HG02943 (cell line): ENCODE measurements at regions not wholly inside any gene's neighbourhood (a gene's known extent, or its start where the extent isn't known, plus 50 kb on each side); places are given as distances from the start of the nearest gene placed in this dataset.

Source experiments
- ATAC-seq: cut with Tn5 transposase; IDR thresholded peaks from one replicate; pipeline ENCODE4 v1.9.1; 2021; ENCODE audit warnings: mild to moderate bottlenecking, low read depth, moderate library complexity; ENCODE audit not compliant: unreplicated experiment

DNA sequence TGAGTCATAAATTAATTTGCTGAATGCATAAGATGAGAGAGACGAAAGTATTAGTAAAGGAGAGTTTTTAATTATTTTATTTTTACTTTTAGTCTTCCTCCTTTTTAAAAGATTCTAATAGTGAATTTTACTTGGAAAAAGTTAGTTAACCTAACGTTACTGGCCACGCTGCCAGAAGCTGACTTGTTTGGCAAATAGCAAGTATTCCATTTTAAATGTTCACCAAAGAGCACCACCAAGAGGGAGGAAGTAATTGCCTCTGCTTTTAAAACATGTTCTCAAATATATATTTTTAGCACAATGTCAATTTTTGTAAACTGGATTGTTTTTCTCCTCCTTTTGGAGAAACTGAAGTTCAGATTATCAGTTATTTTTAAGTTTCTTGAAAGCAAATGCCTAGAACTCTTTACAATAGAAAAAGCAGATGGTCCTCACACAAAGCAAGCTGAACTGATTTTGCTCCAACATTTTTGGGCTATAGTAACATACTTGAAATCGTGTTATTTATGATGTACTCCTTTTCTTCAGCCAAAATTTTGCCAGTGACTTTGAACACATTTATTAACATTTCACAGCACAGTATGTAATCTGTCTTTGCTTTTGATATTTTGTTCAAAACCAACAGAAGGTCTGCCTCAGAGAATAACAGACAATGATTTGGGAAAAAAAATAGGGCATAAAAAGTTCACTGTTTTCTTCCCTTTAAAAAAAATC, 1311.0 kb upstream of the FAM98A start:
- no peak for ATAC-seq

DNA sequence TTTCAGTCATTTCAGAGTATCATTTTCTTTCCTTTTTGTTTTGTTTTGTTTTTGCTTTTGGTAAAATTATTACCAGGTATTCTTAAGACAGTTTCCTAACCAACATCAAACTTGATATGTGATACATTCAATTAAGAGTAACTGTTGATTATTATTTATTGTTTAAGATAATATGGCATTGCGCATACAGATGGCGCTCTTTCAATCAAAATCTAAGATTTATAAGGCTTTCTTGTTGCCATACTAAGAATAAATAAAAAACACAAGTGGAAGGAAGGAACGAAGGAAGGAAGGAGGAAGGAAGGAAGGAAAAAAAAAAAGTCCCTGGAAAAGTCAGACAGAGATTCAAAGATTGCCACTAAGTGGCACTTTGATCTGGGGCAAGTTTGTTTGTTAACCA, 1308.7 kb upstream of the FAM98A start:
- ATAC-seq, result no peak

DNA sequence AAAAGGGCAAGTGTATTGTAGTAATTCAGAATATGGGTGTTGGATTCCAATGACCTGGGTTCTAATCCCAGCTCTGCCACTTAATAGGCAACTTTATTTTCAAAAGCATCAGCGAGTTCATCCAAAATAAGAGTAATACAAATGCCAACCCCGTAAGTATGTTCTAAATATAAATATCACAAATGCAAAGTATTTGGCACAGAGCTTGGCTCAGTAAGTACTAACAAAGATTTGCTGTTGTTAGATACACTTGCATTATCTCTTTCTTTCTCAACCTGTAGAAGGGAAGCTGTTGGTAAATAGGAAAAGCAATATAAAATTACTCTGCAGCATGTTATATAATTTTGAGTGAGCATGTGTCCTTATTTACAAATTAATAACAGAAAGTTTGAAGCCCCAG, 1302.6 kb upstream of the FAM98A start:
- ATAC-seq, result no peak

DNA sequence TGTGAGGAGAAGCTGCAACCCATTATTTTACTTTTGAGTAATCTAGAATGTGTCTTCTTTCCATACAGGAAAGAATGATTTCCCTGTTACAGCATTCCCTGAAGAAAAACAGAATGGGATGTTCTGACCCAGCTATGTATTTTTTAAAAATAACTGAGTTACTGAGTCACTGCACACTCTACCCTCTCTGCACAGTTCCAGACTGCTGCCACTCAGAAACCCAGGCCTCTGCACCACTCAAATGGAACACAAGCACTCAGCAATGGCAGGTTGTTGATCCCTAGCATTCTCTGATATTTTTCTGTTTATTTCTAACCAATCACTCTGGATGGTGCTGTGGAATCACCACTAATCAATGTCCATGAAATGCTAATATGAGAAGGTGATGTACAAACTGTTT, 1300.0 kb upstream of the FAM98A start:
- no peak for ATAC-seq

- ATAC-seq, result no peak
These were observed 1293.7 kb upstream of the FAM98A start for GRCh38 chr2:34892766-34893165.

DNA sequence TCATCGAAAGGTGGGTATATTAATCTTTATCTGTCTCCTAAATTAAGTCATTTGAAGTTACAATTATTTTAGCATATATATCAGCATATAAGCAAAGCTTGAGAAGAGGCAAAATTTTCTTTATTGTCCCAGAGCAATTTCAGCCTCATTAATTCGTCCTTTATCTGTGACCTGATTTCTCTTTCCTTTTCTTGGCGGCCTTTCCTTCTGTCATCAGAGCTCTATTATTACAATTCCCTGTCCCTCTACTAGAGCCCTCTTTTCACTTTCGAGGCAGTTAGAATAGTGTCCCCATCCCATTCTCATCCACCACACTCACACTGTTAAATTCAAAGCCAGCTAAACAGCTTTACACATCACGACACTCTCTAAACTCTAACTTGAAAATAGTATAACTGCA, 1293.2 kb upstream of the FAM98A start:
- no peak for ATAC-seq

GRCh38 chr2:34875091-34875745, 1276.1 kb upstream of the FAM98A start:
- no peak for ATAC-seq

DNA sequence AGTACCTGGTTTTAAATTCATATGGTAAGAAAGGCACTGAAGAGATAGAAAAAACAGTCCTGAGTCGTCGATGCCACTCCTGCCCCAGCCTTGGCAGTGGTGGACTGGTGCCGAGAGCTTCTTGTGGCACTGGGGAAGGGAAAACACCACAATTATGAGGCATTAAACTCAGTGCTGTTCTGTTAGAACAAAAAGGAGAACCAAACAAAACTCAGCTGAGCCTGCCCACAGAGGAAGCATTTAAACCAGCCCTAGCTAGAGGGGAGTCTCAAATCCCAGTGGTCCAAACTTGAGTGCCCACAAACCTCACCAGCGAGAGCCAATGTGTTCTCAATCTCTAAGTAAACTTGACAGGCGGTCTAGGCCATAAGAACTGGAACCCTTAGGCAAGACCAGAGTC, 1254.5 kb upstream of the FAM98A start:
- ATAC-seq, result no peak

DNA sequence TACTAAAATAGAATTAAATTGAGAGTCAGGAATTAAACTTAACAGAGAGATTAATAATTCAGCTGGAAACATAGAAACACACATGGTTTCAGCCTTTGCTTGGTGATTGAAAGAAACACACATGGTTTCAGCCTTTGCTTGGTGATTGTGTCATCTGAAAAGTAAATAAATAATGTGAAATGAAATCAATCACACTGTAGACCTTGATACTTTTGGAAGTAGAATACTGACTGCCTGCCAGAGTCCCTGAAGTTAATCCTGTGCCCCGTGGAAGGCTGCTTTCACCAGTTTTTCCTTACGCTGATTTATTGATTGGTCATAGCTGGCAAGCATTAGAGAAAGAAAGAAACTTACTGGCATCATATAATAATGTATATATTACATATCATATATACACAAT, 1252.7 kb upstream of the FAM98A start:
- no peak for ATAC-seq

DNA sequence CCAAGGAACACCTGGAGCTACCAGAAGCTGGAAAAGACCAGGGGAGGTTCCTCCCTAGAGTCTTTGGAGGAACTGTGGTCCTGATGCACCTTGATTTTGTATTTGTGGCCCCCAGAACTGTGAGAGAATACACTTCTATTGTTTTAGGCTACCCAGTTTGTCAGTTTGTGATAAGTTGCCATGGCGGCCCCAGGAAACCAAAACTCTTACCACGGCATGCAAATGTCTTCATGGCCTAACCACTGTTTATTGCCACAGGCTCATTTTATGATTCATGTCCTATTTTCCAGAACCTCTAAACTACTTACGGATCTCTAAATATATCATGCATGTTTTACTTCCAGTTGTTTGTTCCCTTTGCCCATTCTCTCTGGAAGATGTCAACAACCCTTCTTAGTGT, 1250.7 kb upstream of the FAM98A start:
- ATAC-seq, result no peak

DNA sequence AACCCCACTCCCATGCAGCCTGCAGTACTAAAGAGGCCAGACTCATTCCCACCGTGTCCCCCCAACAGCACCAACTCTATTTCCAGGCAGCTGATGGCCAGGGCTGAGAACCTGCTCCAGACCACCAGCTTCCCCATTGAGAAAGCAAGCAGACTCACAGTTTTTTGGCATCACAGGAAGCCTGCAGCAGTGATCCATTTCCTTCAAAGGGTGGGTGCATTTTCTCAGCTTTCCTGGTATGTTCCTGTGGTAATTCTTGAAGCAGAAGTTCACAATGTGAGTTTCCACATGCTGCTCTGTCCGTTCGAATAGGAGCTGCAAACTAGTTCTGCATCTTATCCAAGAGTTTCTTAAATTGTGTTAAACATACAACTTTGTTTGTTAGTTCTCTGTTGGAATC, 1249.6 kb upstream of the FAM98A start:
- no peak for ATAC-seq

DNA sequence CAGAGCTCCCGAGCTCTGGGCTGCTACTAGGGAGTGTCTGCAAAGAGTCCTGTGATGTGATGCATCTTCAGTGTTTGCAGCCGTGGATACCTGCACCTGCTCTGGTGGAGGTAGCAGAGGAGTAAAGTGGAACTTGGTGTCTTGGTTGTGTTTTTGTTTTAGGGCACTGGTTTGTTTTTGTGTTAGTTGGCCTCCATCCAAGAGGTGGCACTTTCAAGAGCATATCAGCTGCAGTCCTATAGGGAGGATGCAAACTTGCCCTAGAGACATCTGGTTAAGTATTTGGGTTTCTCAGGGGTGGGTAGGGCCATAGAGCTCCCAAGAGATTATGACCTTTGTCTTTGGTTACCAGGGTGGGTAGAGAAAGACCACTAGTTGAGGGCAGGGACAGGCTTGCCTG, 1249.0 kb upstream of the FAM98A start:
- ATAC-seq, result no peak

- ATAC-seq, result no peak
These were observed 1245.5 kb upstream of the FAM98A start for GRCh38 chr2:34844629-34845028.

- ATAC-seq, result no peak
These were observed 1239.3 kb upstream of the FAM98A start for GRCh38 chr2:34838408-34838807.

DNA sequence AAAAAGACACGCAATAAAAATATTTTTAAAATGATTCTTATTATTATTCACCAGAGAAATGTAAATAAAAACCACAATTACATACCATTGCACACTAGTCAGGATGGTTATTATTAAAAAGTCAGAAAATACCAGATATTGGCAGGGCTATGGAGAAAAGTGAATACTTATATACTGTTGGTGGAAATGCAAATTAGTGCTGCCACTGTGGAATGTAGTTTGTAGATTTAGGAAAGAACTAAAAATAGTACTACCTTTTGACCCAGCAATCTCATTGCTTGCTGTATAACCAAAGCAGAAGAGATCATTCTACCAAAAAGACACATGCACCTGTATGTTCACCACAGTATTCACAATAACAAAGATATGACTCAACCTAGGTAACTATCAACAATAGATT, 1237.3 kb upstream of the FAM98A start:
- ATAC-seq, result no peak

DNA sequence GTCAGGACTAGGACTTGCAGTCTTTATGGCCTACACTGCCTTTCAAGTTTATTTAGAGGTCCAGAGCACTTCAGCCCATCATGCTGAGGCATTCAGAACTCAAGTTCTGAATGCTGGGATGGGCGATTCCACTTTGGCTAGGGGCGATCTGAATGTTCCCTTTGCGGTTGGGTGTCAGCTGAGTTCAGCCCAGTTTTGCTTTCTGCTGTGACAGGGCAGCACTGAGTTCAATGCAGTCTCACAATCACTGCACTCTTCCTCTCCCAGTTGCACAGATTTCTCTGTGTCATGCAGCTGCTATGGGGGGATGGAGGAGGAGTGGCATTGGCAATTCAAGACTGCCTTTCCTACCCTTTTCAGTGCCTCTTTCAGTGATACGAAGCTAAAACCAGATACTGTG, 1232.0 kb upstream of the FAM98A start:
- ATAC-seq, result no peak

DNA sequence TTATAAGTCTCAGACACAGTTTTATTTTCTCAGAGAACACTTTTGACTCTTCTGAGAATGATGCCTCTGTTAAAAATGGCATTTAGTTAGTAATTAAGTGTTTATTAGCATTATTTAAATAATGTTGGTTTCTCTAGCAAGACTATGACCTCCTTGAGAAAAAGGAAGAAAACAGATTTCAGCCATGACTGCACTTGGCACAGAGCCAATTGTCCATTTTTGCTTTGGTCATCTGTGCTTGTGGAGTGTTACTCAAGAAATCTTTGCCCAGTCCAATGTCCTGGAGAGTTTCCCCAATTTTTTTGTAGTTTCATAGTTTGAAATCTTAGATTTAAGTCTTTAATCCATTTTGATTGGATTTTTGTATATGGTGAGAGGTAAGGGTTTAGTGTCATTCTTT, 1229.4 kb upstream of the FAM98A start:
- no peak for ATAC-seq

DNA sequence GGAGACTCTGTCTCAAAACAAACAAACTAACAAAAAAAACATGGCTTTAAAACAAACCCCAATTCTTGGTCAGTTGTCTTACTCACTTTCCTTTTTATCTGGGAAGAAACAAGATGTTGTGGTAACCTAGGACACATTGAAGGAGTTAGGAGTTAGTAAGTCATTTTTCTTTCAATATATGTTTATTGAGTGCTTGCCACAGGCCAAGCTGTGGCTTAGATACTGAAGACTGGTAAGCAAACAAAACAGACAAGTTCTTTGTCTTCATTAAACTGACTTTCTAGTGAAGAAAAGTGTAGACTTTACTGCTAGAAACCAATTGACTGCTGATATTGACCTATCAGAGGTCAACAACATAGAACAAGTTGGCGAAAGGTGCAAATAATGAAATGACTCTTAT, 1228.3 kb upstream of the FAM98A start:
- no peak for ATAC-seq

- ATAC-seq, result no peak
These were observed 1226.6 kb upstream of the FAM98A start for GRCh38 chr2:34825686-34826085.

- no peak for ATAC-seq
These were observed 1223.5 kb upstream of the FAM98A start for GRCh38 chr2:34822616-34823015.

GRCh38 chr2:34815052-34815741, 1216.1 kb upstream of the FAM98A start:
- no peak for ATAC-seq

DNA sequence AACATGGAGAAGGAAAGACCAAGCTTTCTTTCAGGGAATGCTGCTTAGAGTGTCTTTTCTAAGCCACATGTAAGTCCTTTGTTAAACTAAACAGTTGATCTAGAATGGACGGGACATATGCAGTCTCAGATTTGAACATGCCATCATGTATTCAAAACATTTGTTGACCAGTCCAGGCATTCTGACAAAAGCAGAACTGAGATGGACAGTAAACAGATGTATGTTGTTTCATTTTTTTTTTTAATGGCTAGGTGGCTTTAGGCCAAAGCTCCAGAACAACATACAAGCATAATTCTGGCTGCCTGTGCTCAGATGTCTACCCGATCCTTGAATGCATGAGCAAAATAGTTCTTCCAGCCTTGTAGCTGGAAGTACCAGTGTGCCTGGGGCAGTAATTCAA, 1211.4 kb upstream of the FAM98A start:
- no peak for ATAC-seq
